Pancreas (tissue), 10 donors: ENCODE measurements at regions not wholly inside any gene's neighbourhood (a gene's known extent, or its start where the extent isn't known, plus 50 kb on each side); places are given as distances from the start of the nearest gene placed in this dataset.
A peak's percentile ranks its signal among the peaks of the same experiment; 100 is the strongest.
"Not testable (repeated sequence)": the region's sequence is repeated elsewhere in the genome, so short reads cannot be mapped to it uniquely, and the experiment has no call there.

Experiments
- ATAC-seq, 4 donors: fragments of 200-7000 bp; cut with Tn5 transposase; one replicate each; pipeline versions ENCODE4 v1.8.0 to v1.9.1; 2020; ENCODE audit warnings: mild to moderate bottlenecking in 4 of 4, moderate library complexity in 4 of 4
- DNase-seq, 6 donors: peaks; one replicate each; pipeline ENCODE4 v3.0.0-alpha.2; 2020
- FAIRE-seq: peaks from 2 replicates; lab custom pipeline; 2012; peaks lifted over from hg19 to GRCh38; lab: Jason Lieb, UNC
- H3K27ac ChIP-seq, 4 donors: fragments of 200-600 bp; sonication (generic); 1 replicate in 3 of 4; 2 replicates in 1 of 4; pipeline versions ENCODE4 v1.5.0 to v1.8.0; 2020
- H3K27me3 ChIP-seq, 4 donors: fragments of 200-600 bp; one replicate each; pipeline ENCODE4 v1.8.0; 2021
- H3K36me3 ChIP-seq, 3 donors: fragments of 200-600 bp; sonication (generic) in 1 of 3; one replicate each; pipeline versions ENCODE4 v1.5.0 to v1.8.0; 2020 to 2021
- H3K4me1 ChIP-seq, 3 donors: fragments of 200-600 bp; one replicate each; pipeline ENCODE4 v1.8.0; 2021
- H3K4me3 ChIP-seq, 4 donors: fragments of 200-600 bp; sonication (generic) in 2 of 4; one replicate each; pipeline versions ENCODE4 v1.5.0 to v1.8.0; 2020 to 2021
- H3K9me3 ChIP-seq, 4 donors: fragments of 200-600 bp; one replicate each; pipeline ENCODE4 v1.8.0; 2021
- CTCF ChIP-seq, 4 donors: fragments of 200-600 bp; sonication (generic) in 3 of 4; IDR thresholded peaks; one replicate each; pipeline versions ENCODE4 v1.5.0 to v1.8.0; 2021; ENCODE audit warnings: antibody characterized with exemption in 4 of 4
- WGBS, 2 donors: extraction: QIAGEN DNeasy Blood & Tissue Kit; methylation state at CpG; one replicate each; pipeline ENCODE4 v1.1.7; 2013; 5-methylcytosine and 5-hydroxymethylcytosine counted together
- intact Hi-C, 3 donors: fragments of 100-400 bp; cut with DNase I; formaldehyde crosslinking; loops; one replicate each; pipeline versions ENCODE4 v1.11.1 to v1.14.2; 2022
- donor health status: healthy with polysubstance abuse.
- donor health status: DM: no; HTN: no; CAD: no; lungs with moderate emphysema.
- donor health status: DM: no; HTN: no; CAD: no.
- donor health status: control.
- donor health status: control.
- donor health status: Bipolar disorder and iron deficiency.
- donor health status: DM: yes; HTN: yes; CAD: no.
- donor health status: DM: no; HTN: no; CAD: no.
- donor health status: DM: no; HTN: no; CAD: no.
- donor health status: DM: yes; HTN: yes; CAD: no.

- Histone ChIP-seq H3K4me1 (no peaks in the 10 kb centered on the region), H3K9me3 (no peaks in the 10 kb centered on the region), H3K36me3 (no peaks in the 10 kb centered on the region), H3K4me3 (no peak overlapping the region), H3K27ac (no peak overlapping the region), H3K27me3 (no peaks in the 10 kb centered on the region)
- intact Hi-C loops: no loop called here
- no peak for TF ChIP-seq CTCF (IDR thresholded peaks at IDR 0.05)
- no peak for FAIRE-seq
- 72 to 90% methylated on average over 3 of the region's 3 CpGs for WGBS, 2 donors
- ATAC-seq: no peak
- peak in 1 of 6 donors; percentile 29 for DNase-seq
Measured at GRCh38 chr11:87589082-87589481, 551.3 kb downstream of the TMEM135 start.

- FAIRE-seq, DNase-seq, H3K4me1 ChIP-seq, H3K27me3 ChIP-seq, ATAC-seq, H3K27ac ChIP-seq, H3K4me3 ChIP-seq, intact Hi-C loops, H3K36me3 ChIP-seq, H3K9me3 ChIP-seq: not testable (repeated sequence)
- 8 to 25% methylated on average over 1 of the region's 1 CpG for WGBS, 2 donors
Measured at GRCh38 chr11:87585613-87586012, 547.9 kb downstream of the TMEM135 start.

DNA sequence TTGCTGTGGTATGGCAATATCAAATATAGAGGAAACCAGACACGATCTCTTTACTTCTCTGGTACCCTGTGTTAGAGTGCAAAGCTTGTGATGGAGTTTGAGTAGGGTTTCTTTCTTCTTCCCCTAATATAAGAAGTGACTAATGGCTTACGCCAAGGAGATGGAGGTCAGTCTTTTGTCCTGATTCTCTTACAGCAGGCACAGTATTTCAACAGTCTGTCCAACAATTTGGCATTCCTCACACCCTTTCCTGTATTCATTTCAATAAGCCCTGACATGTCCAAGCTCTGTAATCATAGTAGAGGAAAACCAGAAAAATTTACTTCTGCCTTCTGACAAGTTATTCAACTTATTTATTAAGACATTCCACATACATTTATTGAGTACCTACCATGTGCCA is 546.2 kb downstream of the TMEM135 start:
- 60 to 69% methylated on average over 2 of the region's 2 CpGs for WGBS, 2 donors
- H3K36me3 ChIP-seq: no peaks in the 10 kb centered on the region
- no peak overlapping the region for H3K27ac ChIP-seq
- no peak for TF ChIP-seq CTCF (IDR thresholded peaks at IDR 0.05)
- H3K4me1 ChIP-seq: no peaks in the 10 kb centered on the region
- no peaks in the 10 kb centered on the region for H3K9me3 ChIP-seq
- FAIRE-seq (no peak), ATAC-seq (no peak), DNase-seq (no peak)
- H3K27me3 ChIP-seq: no peaks in the 10 kb centered on the region
- intact Hi-C loops: no loop called here
- no peak overlapping the region for H3K4me3 ChIP-seq

GRCh38 chr11:87575088-87575487 is 537.4 kb downstream of the TMEM135 start:
- TF ChIP-seq CTCF (IDR thresholded peaks at IDR 0.05): no peak
- no peaks in the 10 kb centered on the region for H3K27me3 ChIP-seq
- no peaks in the 10 kb centered on the region for H3K9me3 ChIP-seq
- no peak for FAIRE-seq
- ATAC-seq: no peak
- H3K4me3 ChIP-seq: no peak overlapping the region
- no peaks in the 10 kb centered on the region for H3K36me3 ChIP-seq
- no peak for DNase-seq
- no peaks in the 10 kb centered on the region for H3K4me1 ChIP-seq
- H3K27ac ChIP-seq: no peak overlapping the region
- intact Hi-C loops: no loop called here

DNA sequence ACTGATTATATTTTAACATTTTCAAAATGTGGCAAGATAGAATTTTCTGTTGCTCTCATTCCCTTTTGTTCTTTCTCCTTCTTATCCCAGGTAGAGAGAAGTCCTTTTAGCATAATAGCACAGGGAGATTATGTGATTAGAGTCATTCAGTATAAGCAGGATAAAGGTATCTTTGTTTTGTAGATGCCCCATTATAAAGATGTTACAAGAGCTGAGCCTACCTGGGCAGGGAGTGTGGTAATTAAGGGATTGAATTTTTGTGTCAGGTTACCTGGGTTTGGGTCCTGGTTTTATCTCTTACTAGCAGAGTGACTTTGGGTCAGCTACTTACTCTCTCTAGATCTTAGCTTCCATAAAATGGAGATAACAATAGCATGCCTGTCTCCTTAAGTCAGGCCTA is 536.5 kb downstream of the TMEM135 start:
- DNase-seq (no peak), FAIRE-seq (no peak), ATAC-seq (no peak)

More for the DNA sequence above, 536.5 kb downstream of the TMEM135 start:
- Histone ChIP-seq H3K27ac (no peak overlapping the region), H3K4me1 (no peaks in the 10 kb centered on the region), H3K36me3 (no peaks in the 10 kb centered on the region), H3K4me3 (no peak overlapping the region), H3K27me3 (no peaks in the 10 kb centered on the region), H3K9me3 (no peaks in the 10 kb centered on the region)
- intact Hi-C loops: no loop called here
- no peak for TF ChIP-seq CTCF (IDR thresholded peaks at IDR 0.05)
